ENCODE measurements at regions not wholly inside any gene's neighbourhood (a gene's known extent, or its start where the extent isn't known, plus 50 kb on each side); places are given as distances from the start of the nearest gene placed in this dataset.
"Not testable (repeated sequence)": the region's sequence is repeated elsewhere in the genome, so short reads cannot be mapped to it uniquely, and the experiment has no call there.

DNA sequence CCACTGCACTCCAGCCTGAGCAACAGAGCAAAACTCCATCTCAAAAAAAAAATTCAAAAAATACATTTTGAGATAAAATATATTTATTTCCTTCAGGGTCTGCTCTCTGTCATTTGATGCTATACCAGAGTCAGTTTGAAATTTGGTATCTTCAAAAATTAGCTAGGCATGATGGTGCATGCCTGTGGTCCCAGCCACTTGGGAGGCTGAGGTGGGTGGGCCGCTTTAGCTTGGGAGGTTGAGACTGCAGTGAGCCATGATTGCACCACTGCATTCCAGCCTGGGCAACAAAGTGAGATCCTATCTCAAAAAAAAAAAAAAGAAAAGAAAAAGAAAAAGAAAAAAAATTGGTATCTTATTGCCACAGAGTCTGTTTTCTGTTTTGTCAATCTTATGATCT is 305.4 kb upstream of the GLI3 start:
- TF ChIP-seq, protein P1, sequence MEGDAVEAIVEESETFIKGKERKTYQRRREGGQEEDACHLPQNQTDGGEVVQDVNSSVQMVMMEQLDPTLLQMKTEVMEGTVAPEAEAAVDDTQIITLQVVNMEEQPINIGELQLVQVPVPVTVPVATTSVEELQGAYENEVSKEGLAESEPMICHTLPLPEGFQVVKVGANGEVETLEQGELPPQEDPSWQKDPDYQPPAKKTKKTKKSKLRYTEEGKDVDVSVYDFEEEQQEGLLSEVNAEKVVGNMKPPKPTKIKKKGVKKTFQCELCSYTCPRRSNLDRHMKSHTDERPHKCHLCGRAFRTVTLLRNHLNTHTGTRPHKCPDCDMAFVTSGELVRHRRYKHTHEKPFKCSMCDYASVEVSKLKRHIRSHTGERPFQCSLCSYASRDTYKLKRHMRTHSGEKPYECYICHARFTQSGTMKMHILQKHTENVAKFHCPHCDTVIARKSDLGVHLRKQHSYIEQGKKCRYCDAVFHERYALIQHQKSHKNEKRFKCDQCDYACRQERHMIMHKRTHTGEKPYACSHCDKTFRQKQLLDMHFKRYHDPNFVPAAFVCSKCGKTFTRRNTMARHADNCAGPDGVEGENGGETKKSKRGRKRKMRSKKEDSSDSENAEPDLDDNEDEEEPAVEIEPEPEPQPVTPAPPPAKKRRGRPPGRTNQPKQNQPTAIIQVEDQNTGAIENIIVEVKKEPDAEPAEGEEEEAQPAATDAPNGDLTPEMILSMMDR (IDR thresholded peaks at IDR 0.05), result not testable (repeated sequence)
- not testable (repeated sequence) for TF ChIP-seq POLR2A (IDR thresholded peaks at IDR 0.05)

Measured in heart left ventricle (tissue), 13 donors.